Neutrophil (primary cell): ENCODE measurements at regions not wholly inside any gene's neighbourhood (a gene's known extent, or its start where the extent isn't known, plus 50 kb on each side); places are given as distances from the start of the nearest gene placed in this dataset.

Experiments used
- H3K27ac ChIP-seq: fragments of 200-600 bp; sonication (generic); 2 replicates; pipeline ENCODE4 v1.5.1; 2016; ENCODE audit warnings: mild to moderate bottlenecking, moderate library complexity
- H3K27me3 ChIP-seq: fragments of 200-600 bp; sonication (generic); 2 replicates; pipeline ENCODE4 v1.6.0; 2016; ENCODE audit warnings: mild to moderate bottlenecking
- H3K36me3 ChIP-seq: fragments of 200-600 bp; sonication (generic); 2 replicates; pipeline ENCODE4 v1.5.1; 2017
- H3K4me1 ChIP-seq, 2 experiments: fragments of 200-600 bp in 1 of 2; sonication (generic) in 1 of 2; 1 replicate in 1 of 2; 2 replicates in 1 of 2; pipeline versions ENCODE4 v1.5.1 to v1.6.1; 2013 to 2016; ENCODE audit warnings: low read depth in 1 of 2, low read length in 1 of 2, mild to moderate bottlenecking in 1 of 2, moderate library complexity in 1 of 2; ENCODE audit not compliant: control insufficient read depth in 1 of 2, insufficient read depth in 1 of 2
- H3K4me3 ChIP-seq, 2 experiments: fragments of 200-600 bp in 1 of 2; sonication (generic) in 1 of 2; 1 replicate in 1 of 2; 2 replicates in 1 of 2; pipeline ENCODE4 v1.5.1; 2013 to 2016; ENCODE audit warnings: low read depth in 1 of 2, low read length in 1 of 2, mild to moderate bottlenecking in 1 of 2, moderate library complexity in 1 of 2
- H3K9me3 ChIP-seq: fragments of 200-600 bp; sonication (generic); 2 replicates; pipeline ENCODE4 v1.5.1; 2016
- TF ChIP-seq, protein P1 (sequence below): fragments of 200-600 bp; sonication (generic); IDR thresholded peaks from 2 replicates; pipeline ENCODE4 v1.5.1; 2016; ENCODE audit warnings: antibody characterized with exemption

DNA sequence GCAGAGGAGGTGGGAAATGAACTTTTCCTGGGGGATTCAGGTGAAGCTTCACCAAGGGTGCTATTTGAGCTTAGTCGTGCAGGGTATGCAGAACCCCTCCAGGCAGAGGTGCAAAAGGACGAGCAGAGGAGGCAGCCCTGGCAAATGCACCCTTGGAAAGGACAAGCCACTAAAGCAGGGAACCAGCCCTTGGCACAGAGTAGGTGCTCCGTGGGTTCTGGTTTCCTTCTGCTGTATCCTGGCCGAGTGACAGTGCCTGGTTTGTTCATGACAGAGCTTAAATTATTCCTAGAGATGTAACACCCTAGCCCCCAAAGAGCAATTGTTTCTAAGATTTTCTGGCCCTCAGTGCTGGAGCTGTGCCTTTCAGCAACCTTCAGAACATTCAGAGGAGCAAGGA is 73.4 kb upstream of the SYT6 start:
- TF ChIP-seq, protein P1, sequence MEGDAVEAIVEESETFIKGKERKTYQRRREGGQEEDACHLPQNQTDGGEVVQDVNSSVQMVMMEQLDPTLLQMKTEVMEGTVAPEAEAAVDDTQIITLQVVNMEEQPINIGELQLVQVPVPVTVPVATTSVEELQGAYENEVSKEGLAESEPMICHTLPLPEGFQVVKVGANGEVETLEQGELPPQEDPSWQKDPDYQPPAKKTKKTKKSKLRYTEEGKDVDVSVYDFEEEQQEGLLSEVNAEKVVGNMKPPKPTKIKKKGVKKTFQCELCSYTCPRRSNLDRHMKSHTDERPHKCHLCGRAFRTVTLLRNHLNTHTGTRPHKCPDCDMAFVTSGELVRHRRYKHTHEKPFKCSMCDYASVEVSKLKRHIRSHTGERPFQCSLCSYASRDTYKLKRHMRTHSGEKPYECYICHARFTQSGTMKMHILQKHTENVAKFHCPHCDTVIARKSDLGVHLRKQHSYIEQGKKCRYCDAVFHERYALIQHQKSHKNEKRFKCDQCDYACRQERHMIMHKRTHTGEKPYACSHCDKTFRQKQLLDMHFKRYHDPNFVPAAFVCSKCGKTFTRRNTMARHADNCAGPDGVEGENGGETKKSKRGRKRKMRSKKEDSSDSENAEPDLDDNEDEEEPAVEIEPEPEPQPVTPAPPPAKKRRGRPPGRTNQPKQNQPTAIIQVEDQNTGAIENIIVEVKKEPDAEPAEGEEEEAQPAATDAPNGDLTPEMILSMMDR, result no peak
- H3K4me1 ChIP-seq, result no peaks in the 10 kb centered on the region
- H3K4me3 ChIP-seq, result no peak overlapping the region
- H3K36me3 ChIP-seq, result no peaks in the 10 kb centered on the region
- no peak overlapping the region for H3K27ac ChIP-seq
- no peaks in the 10 kb centered on the region for H3K27me3 ChIP-seq
- no peaks in the 10 kb centered on the region for H3K9me3 ChIP-seq

GRCh38 chr1:114224196-114224907 is 70.7 kb upstream of the SYT6 start:
- Histone ChIP-seq H3K9me3 (no peaks in the 10 kb centered on the region), H3K4me3 (no peak overlapping the region), H3K27ac (no peak overlapping the region), H3K4me1 (no peaks in the 10 kb centered on the region), H3K36me3 (no peaks in the 10 kb centered on the region), H3K27me3 (peaks cover 8% of the 10 kb centered on the region)
- TF ChIP-seq, protein P1, result no peak

DNA sequence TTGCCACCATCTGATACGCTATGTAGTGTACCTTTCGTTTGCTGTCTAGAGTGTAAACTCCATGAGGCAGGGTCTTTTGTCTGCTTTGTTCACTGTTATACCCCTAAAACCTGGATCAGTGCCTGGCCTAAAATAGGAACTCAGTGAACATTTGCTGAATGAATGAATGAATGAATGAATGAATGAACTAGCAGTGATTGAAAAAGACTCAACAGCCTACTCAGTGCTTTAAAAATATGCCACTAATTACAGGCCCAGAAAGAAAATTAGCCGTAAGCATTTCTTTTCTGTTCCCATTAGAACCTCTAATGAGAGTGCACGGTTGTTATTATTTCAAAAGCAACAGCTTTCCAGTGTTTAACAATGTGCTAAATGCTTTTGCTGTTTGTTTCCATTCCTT is 69.3 kb upstream of the SYT6 start:
- no peaks in the 10 kb centered on the region for H3K4me1 ChIP-seq
- TF ChIP-seq, protein P1, result no peak
- H3K36me3 ChIP-seq, result no peaks in the 10 kb centered on the region
- H3K27me3 ChIP-seq, result peaks cover 14% of the 10 kb centered on the region
- no peak overlapping the region for H3K27ac ChIP-seq
- H3K4me3 ChIP-seq, result no peak overlapping the region
- H3K9me3 ChIP-seq, result no peaks in the 10 kb centered on the region

- TF ChIP-seq, protein P1, result no peak
- Histone ChIP-seq H3K4me3 (no peak overlapping the region), H3K9me3 (no peaks in the 10 kb centered on the region), H3K27me3 (peaks cover 27% of the 10 kb centered on the region), H3K36me3 (no peaks in the 10 kb centered on the region), H3K4me1 (no peaks in the 10 kb centered on the region), H3K27ac (no peak overlapping the region)
Measured at GRCh38 chr1:114219172-114219868, 65.7 kb upstream of the SYT6 start.

DNA sequence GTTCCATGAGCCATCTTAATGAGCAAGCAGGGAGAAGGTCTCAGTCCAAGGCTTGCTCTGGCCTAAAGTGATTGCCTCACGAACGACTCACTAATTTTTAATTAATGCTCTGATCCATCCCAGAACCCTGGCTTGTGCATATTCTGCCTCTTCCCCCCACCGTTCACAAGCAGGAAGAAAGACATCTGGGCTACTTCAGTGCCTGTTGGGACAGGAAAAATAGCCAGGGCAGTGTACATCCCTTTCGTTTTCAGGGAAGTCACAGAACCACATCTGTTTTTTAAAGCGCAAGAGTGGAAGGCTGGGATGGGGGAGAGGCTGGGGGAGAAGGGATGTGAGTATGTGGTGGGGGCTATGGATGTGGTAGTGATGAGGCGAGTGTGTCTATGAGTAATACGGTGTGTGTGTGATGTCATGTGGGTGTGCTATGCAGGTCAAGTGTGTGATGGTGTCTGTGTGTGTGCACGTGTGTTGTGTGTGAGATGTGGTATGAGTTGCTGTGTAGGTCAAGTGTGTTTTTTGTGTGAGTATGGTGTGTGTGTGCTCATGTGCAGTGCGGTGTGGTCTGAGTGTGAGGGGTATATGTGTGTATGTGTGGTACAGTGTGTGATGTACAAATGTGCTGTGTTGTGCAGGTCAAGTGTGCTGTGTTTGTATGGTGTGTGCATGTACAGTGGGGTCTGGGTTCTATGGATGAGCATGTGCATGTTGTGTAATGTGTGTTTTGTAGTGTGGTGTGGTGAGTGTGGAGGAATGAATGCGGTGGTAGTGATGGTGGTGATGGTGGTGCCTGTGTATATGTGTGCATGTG is 64.9 kb upstream of the SYT6 start:
- Histone ChIP-seq H3K4me3 (no peak overlapping the region), H3K4me1 (no peaks in the 10 kb centered on the region), H3K36me3 (no peaks in the 10 kb centered on the region), H3K9me3 (no peaks in the 10 kb centered on the region), H3K27ac (no peak overlapping the region), H3K27me3 (peaks cover 35% of the 10 kb centered on the region)
- TF ChIP-seq, protein P1, result no peak
